HEK293T (cell line): ENCODE measurements at regions not wholly inside any gene's neighbourhood (a gene's known extent, or its start where the extent isn't known, plus 50 kb on each side); places are given as distances from the start of the nearest gene placed in this dataset.

Experiments
- CTCF ChIA-PET: fragments of 350-600 bp; formaldehyde crosslinking; extraction: SDS; loops from one replicate; lab custom pipeline; 2021; ENCODE audit warnings: antibody characterized with exemption, inconsistent platforms; lab: Yijun Ruan, JAX
- POLR2A ChIA-PET: fragments of 350-600 bp; formaldehyde crosslinking; extraction: SDS; loops from one replicate; lab custom pipeline; 2020; ENCODE audit warnings: antibody characterized with exemption, inconsistent platforms; lab: Yijun Ruan, JAX
- DNase-seq: peaks from one replicate; pipeline ENCODE4 v3.0.0; 2012; ENCODE audit warnings: mixed read lengths; ENCODE audit errors: extremely low spot score
- ARNT ChIP-seq: fragments of 450-650 bp; IDR thresholded peaks from 2 replicates; pipeline ENCODE4 v1.6.1; 2017; ENCODE audit warnings: mild to moderate bottlenecking
- BHLHE40 ChIP-seq: fragments of 450-650 bp; IDR thresholded peaks from 2 replicates; pipeline ENCODE4 v1.6.1; 2016; ENCODE audit warnings: mild to moderate bottlenecking, moderate library complexity, borderline replicate concordance
- CTBP1 ChIP-seq: fragments of 450-650 bp; IDR thresholded peaks from 2 replicates; pipeline ENCODE4 v1.6.1; 2016; ENCODE audit warnings: borderline replicate concordance
- ELF4 ChIP-seq: fragments of 450-650 bp; IDR thresholded peaks from 2 replicates; pipeline ENCODE4 v1.6.1; 2017; ENCODE audit warnings: antibody characterized with exemption
- FOXA1 ChIP-seq: fragments of 450-650 bp; IDR thresholded peaks from 2 replicates; pipeline ENCODE4 v1.6.1; 2016; ENCODE audit warnings: mild to moderate bottlenecking
- FOXK2 ChIP-seq: fragments of 450-650 bp; IDR thresholded peaks from 2 replicates; pipeline ENCODE4 v1.6.1; 2016; ENCODE audit warnings: mild to moderate bottlenecking
- FOXM1 ChIP-seq: fragments of 450-650 bp; IDR thresholded peaks from 2 replicates; pipeline ENCODE4 v1.6.1; 2017; ENCODE audit warnings: mild to moderate bottlenecking, borderline replicate concordance
- HDGF ChIP-seq: fragments of 450-650 bp; IDR thresholded peaks from 2 replicates; pipeline ENCODE4 v1.6.1; 2017; ENCODE audit warnings: antibody characterized with exemption, borderline replicate concordance
- L3MBTL2 ChIP-seq: fragments of 450-650 bp; conservative IDR thresholded peaks from 2 replicates; pipeline ENCODE4 v1.6.1; 2016; ENCODE audit warnings: mild to moderate bottlenecking
- LEF1 ChIP-seq: fragments of 450-650 bp; IDR thresholded peaks from 2 replicates; pipeline ENCODE4 v1.6.1; 2017; ENCODE audit warnings: mild to moderate bottlenecking, borderline replicate concordance
- NFRKB ChIP-seq: fragments of 450-650 bp; IDR thresholded peaks from 2 replicates; pipeline ENCODE4 v1.6.1; 2016; ENCODE audit warnings: mild to moderate bottlenecking, moderate library complexity
- SP1 ChIP-seq: fragments of 450-650 bp; IDR thresholded peaks from 2 replicates; pipeline ENCODE4 v1.6.1; 2017
- SUZ12 ChIP-seq: fragments of 450-650 bp; IDR thresholded peaks from 2 replicates; pipeline ENCODE4 v1.6.1; 2016; ENCODE audit warnings: mild to moderate bottlenecking
- TARDBP ChIP-seq: fragments of 450-650 bp; IDR thresholded peaks from 2 replicates; pipeline ENCODE4 v1.6.1; 2016
- ZNF384 ChIP-seq: fragments of 450-650 bp; IDR thresholded peaks from 2 replicates; pipeline ENCODE4 v1.6.1; 2016
- TF ChIP-seq, protein P1 (sequence below): fragments of 450-650 bp; IDR thresholded peaks from 2 replicates; pipeline ENCODE4 v1.6.1; 2016

- CTCF ChIA-PET: no interaction called here
- TF ChIP-seq BHLHE40 (no peak), FOXK2 (no peak), L3MBTL2 (no peak), SP1 (no peak), LEF1 (no peak), FOXM1 (no peak), TARDBP (no peak), CTBP1 (no peak), SUZ12 (no peak), HDGF (no peak), NFRKB (no peak), ARNT (no peak), ZNF384 (no peak), ELF4 (no peak), FOXA1 (no peak)
- TF ChIP-seq, protein P1, sequence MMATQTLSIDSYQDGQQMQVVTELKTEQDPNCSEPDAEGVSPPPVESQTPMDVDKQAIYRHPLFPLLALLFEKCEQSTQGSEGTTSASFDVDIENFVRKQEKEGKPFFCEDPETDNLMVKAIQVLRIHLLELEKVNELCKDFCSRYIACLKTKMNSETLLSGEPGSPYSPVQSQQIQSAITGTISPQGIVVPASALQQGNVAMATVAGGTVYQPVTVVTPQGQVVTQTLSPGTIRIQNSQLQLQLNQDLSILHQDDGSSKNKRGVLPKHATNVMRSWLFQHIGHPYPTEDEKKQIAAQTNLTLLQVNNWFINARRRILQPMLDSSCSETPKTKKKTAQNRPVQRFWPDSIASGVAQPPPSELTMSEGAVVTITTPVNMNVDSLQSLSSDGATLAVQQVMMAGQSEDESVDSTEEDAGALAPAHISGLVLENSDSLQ: no peak
- DNase-seq: no peak
- POLR2A ChIA-PET: no interaction called here
Observed at GRCh38 chr20:54272901-54273488, 65.1 kb downstream of the PFDN4 start.

GRCh38 chr20:54275359-54276111 is 67.6 kb downstream of the PFDN4 start:
- ChIA-PET CTCF (interaction anchor here (0.6 kb wide), 1 partner anchor 226 kb away, joined by 3 read pairs; no protein-coding TSS in a partner anchor), POLR2A (no interaction called here)
- DNase-seq: no peak
- TF ChIP-seq L3MBTL2 (no peak), ARNT (no peak), TARDBP (no peak), SUZ12 (no peak), FOXM1 (no peak), BHLHE40 (no peak), NFRKB (no peak), HDGF (no peak), ELF4 (no peak), LEF1 (no peak), FOXK2 (no peak)
- TF ChIP-seq, protein P1: no peak

DNA sequence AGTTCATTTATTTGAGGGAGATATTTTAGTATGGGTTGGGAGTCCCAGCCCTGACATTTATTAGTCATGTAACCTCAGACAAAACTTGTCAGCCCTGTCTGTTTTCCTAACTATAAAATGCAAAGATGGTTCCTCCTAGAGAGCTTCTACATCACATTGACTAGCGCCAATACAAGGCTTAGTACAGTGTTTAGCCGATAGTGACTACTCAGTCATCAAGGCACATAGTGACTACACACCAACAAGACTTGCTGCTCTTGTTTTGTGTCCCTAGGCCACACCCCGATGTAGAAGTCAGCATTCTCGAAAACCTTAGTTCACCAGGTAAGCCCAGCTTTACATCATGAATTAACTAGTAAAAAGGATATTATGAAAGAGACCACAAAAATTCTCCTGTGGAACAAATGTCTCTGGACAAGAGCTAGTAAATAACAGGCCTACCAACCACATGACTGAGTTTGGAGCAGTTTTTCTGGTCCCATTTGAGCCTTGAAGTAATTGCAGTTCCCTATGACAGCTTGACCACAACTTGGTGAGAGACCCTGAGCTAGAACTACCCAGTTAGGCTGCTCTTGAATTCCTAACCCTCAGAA is 68.8 kb downstream of the PFDN4 start:
- TF ChIP-seq FOXM1 (no peak), CTBP1 (no peak), HDGF (no peak), ARNT (no peak), SP1 (no peak)
- TF ChIP-seq, protein P1: no peak
- no peak for DNase-seq
- ChIA-PET POLR2A (no interaction called here), CTCF (no interaction called here)

GRCh38 chr20:54278262-54278661 is 70.4 kb downstream of the PFDN4 start:
- DNase-seq: no peak
- CTCF ChIA-PET: no interaction called here
- TF ChIP-seq FOXK2: no peak
- TF ChIP-seq L3MBTL2: no peak
- TF ChIP-seq, protein P1: no peak
- no peak for TF ChIP-seq CTBP1
- no peak for TF ChIP-seq BHLHE40
- TF ChIP-seq ARNT: no peak
- TF ChIP-seq FOXM1: no peak
- no peak for TF ChIP-seq SP1
- no peak for TF ChIP-seq LEF1
- no peak for TF ChIP-seq HDGF
- no peak for TF ChIP-seq FOXA1
- no peak for TF ChIP-seq ELF4
- no peak for TF ChIP-seq NFRKB
- no peak for TF ChIP-seq TARDBP
- POLR2A ChIA-PET: no interaction called here

DNA sequence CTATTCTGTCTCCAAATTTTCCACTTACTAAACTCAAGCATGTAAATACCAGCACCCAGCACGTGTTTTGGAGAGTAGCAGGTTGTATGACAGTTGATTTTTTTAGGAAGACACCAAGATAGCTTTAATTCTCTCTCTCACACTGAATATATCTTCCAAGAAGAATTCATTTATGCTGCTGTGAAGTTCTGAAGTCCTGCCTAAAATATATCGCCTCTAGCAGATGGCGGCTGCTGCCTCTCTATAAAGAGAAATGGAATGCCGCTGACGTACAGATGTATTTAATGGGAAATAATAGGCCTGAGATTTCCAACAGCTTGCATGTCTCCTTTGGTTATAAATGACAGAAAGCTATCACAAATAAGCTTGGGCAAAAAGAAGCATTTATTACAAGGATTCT is 74.7 kb downstream of the PFDN4 start:
- DNase-seq: no peak
- TF ChIP-seq BHLHE40: no peak
- TF ChIP-seq FOXK2: no peak
- no peak for TF ChIP-seq ARNT
- no peak for TF ChIP-seq HDGF
- no peak for TF ChIP-seq ELF4
- TF ChIP-seq, protein P1: no peak
- TF ChIP-seq TARDBP: no peak
- no peak for TF ChIP-seq SUZ12
- no peak for TF ChIP-seq FOXA1
- TF ChIP-seq ZNF384: no peak
- TF ChIP-seq SP1: no peak
- no peak for TF ChIP-seq FOXM1
- TF ChIP-seq L3MBTL2: no peak
- TF ChIP-seq LEF1: no peak
- no peak for TF ChIP-seq CTBP1
- CTCF ChIA-PET: no interaction called here
- POLR2A ChIA-PET: no interaction called here
